Right lobe of liver (tissue), 4 donors: ENCODE measurements at regions not wholly inside any gene's neighbourhood (a gene's known extent, or its start where the extent isn't known, plus 50 kb on each side); places are given as distances from the start of the nearest gene placed in this dataset.

ENCODE experiments used
- POLR2A ChIP-seq: fragments of 450-650 bp; IDR thresholded peaks from one replicate; pipeline ENCODE4 v1.6.1; 2017; ENCODE audit warnings: antibody characterized with exemption, mild to moderate bottlenecking
- TF ChIP-seq, protein P1 (sequence below), 4 donors: fragments of 200-600 bp in 3 of 4; fragments of 450-650 bp in 1 of 4; IDR thresholded peaks; one replicate each; pipeline versions ENCODE4 v1.5.1 to v1.8.0; 2016 to 2022; ENCODE audit warnings: antibody characterized with exemption in 4 of 4, mild to moderate bottlenecking in 2 of 4
- donor health status: DM: no; HTN: no; CAD: no.
- donor health status: DM: no; HTN: no; CAD: no.
- donor health status: DM: no; HTN: yes; CAD: no.

DNA sequence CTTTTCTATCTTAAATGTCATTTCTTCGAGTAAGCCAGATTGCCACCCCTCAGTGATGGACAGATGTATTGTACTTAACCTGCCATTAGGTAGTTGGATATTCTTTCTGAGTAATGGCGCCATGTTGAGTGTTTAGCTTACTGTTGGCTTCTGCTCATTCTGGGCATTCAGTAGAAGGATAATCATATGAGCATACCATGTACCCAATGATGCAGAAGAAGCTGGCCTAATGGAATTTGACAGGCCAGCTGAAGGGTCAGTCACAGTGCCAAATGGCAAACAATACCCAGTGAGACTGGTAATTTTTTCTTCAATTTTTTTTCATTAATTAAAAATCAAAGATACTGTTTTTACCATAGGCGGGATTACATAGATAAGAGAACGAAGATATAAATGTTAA, 1010.8 kb upstream of the EYS start:
- TF ChIP-seq, protein P1, sequence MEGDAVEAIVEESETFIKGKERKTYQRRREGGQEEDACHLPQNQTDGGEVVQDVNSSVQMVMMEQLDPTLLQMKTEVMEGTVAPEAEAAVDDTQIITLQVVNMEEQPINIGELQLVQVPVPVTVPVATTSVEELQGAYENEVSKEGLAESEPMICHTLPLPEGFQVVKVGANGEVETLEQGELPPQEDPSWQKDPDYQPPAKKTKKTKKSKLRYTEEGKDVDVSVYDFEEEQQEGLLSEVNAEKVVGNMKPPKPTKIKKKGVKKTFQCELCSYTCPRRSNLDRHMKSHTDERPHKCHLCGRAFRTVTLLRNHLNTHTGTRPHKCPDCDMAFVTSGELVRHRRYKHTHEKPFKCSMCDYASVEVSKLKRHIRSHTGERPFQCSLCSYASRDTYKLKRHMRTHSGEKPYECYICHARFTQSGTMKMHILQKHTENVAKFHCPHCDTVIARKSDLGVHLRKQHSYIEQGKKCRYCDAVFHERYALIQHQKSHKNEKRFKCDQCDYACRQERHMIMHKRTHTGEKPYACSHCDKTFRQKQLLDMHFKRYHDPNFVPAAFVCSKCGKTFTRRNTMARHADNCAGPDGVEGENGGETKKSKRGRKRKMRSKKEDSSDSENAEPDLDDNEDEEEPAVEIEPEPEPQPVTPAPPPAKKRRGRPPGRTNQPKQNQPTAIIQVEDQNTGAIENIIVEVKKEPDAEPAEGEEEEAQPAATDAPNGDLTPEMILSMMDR (IDR thresholded peaks at IDR 0.05) = no peak
- no peak for TF ChIP-seq POLR2A
